OCI-LY7 (cell line): ENCODE measurements at regions not wholly inside any gene's neighbourhood (a gene's known extent, or its start where the extent isn't known, plus 50 kb on each side); places are given as distances from the start of the nearest gene placed in this dataset.

Experiments
- BruUV-seq: library from RNA; stranded (reverse); fragments of 400-500 nt; replicated peaks from 2 replicates; lab custom pipeline; 2021; lab: Mats Ljungman, UMichigan
- CTCF ChIA-PET: fragments of 300-600 bp; sonication (Branson Sonifier 250); formaldehyde crosslinking; loops from one replicate; lab custom pipeline; 2022; ENCODE audit warnings: antibody characterized with exemption; ENCODE audit not compliant: unreplicated experiment; lab: Charles Lee
- POLR2A ChIA-PET: fragments of 300-600 bp; sonication (Branson Sonifier 250); formaldehyde crosslinking; loops from one replicate; lab custom pipeline; 2022; ENCODE audit warnings: antibody characterized with exemption; lab: Charles Lee
- DNase-seq: peaks from one replicate; pipeline ENCODE4 v3.0.0-alpha.2; 2015; ENCODE audit warnings: low spot score
- H2AFZ ChIP-seq: fragments of 200-600 bp; sonication (generic), shearing (Covaris generic); 2 replicates; pipeline ENCODE4 v1.6.1; 2014; ENCODE audit warnings: mild to moderate bottlenecking, antibody characterized with exemption, low read length, moderate library complexity
- H3K27ac ChIP-seq: fragments of 200-600 bp; sonication (generic); 2 replicates; pipeline ENCODE4 v1.5.1; 2014; ENCODE audit warnings: mixed run types, low read depth, mild to moderate bottlenecking, moderate library complexity, low read length, inconsistent platforms; ENCODE audit not compliant: poor library complexity, severe bottlenecking
- H3K36me3 ChIP-seq: fragments of 200-600 bp; sonication (generic); 2 replicates; pipeline ENCODE4 v1.6.1; 2014; ENCODE audit warnings: mild to moderate bottlenecking, antibody characterized with exemption, low read length, moderate library complexity, mixed read lengths; ENCODE audit not compliant: insufficient read depth
- H3K4me1 ChIP-seq: fragments of 200-600 bp; sonication (generic); 2 replicates; pipeline ENCODE4 v1.5.1; 2014; ENCODE audit warnings: mild to moderate bottlenecking, low read length; ENCODE audit not compliant: insufficient read depth, poor library complexity, severe bottlenecking
- H3K4me2 ChIP-seq: fragments of 200-600 bp; sonication (generic); 2 replicates; pipeline ENCODE4 v1.6.1; 2014; ENCODE audit warnings: mild to moderate bottlenecking, low read length
- H3K4me3 ChIP-seq: fragments of 200-600 bp; sonication (generic); 2 replicates; pipeline ENCODE4 v1.5.1; 2014; ENCODE audit warnings: mild to moderate bottlenecking, low read depth, low read length; ENCODE audit not compliant: poor library complexity, severe bottlenecking
- H3K79me2 ChIP-seq: fragments of 200-600 bp; sonication (generic); 2 replicates; pipeline ENCODE4 v1.6.1; 2016; ENCODE audit warnings: low read depth, mild to moderate bottlenecking, low read length, moderate library complexity, mixed read lengths; ENCODE audit not compliant: insufficient read depth
- H3K9me2 ChIP-seq: fragments of 200-600 bp; sonication (generic); 2 replicates; pipeline ENCODE4 v1.6.1; 2016; ENCODE audit warnings: mild to moderate bottlenecking, low read length, mixed read lengths; ENCODE audit not compliant: insufficient read depth
- H3K9me3 ChIP-seq: fragments of 200-600 bp; sonication (generic); 2 replicates; pipeline ENCODE4 v1.6.1; 2014; ENCODE audit warnings: mild to moderate bottlenecking, mixed run types, low read length, mixed read lengths
- H4K20me1 ChIP-seq: fragments of 200-600 bp; sonication (generic); 2 replicates; pipeline ENCODE4 v1.6.1; 2014; ENCODE audit warnings: mild to moderate bottlenecking, antibody characterized with exemption, low read length, moderate library complexity, mixed read lengths; ENCODE audit not compliant: insufficient read depth
- CTCF ChIP-seq: fragments of 200-600 bp; sonication (generic); conservative IDR thresholded peaks from 2 replicates; pipeline ENCODE4 v1.5.1; 2014; ENCODE audit warnings: mild to moderate bottlenecking, antibody characterized with exemption, low read length, moderate library complexity, mixed read lengths
- EZH2phosphoT487 ChIP-seq: fragments of 200-600 bp; sonication (generic); IDR thresholded peaks from 2 replicates; pipeline ENCODE4 v1.6.1; 2018; ENCODE audit warnings: low read depth, borderline replicate concordance, mild to moderate bottlenecking, mixed run types, antibody characterized with exemption, low read length, moderate library complexity, mixed read lengths
- intact Hi-C: fragments of 100-400 bp; cut with micrococcal nuclease; formaldehyde crosslinking; loops from one replicate; pipeline ENCODE4 v1.10.0; 2022; ENCODE audit not compliant: unreplicated experiment

DNA sequence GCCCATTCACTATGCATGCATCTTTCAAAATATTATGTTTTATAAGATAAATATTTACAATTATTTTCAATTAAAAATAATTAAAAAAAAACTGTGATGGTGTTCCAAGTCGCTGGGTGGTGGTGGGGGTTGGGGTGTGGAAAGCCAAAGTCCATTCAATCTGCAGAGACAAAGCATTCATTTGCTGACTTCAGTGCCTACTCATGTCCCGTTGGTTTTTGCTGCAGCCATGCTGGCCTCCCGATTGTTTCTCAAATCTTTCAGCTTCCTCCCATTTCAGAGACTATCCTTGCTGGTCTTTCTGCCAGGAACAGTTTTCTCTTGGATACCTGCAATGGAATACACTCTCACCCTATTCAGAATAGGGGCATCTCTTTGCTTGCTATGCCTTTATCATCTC, 331.5 kb upstream of the NOVA1 start:
- H2AFZ ChIP-seq, result no peak overlapping the region
- BruUV-seq, result no TSS peak
- H3K9me3 ChIP-seq, result no peaks in the 10 kb centered on the region
- no peaks in the 10 kb centered on the region for H3K4me1 ChIP-seq
- POLR2A ChIA-PET, result no interaction called here
- no peaks in the 10 kb centered on the region for H3K9me2 ChIP-seq
- CTCF ChIA-PET, result no interaction called here
- DNase-seq, result no peak
- intact Hi-C loops, result no loop called here
- no peak overlapping the region for H3K4me3 ChIP-seq
- H4K20me1 ChIP-seq, result no peaks in the 10 kb centered on the region
- H3K36me3 ChIP-seq, result no peaks in the 10 kb centered on the region
- TF ChIP-seq EZH2phosphoT487, result no peak
- no peak for TF ChIP-seq CTCF
- H3K27ac ChIP-seq, result no peak overlapping the region
- no peaks in the 10 kb centered on the region for H3K79me2 ChIP-seq
- H3K4me2 ChIP-seq, result no peak overlapping the region

- Histone ChIP-seq H3K4me2 (no peak overlapping the region), H3K27ac (no peak overlapping the region), H4K20me1 (no peaks in the 10 kb centered on the region), H3K9me2 (no peaks in the 10 kb centered on the region), H3K9me3 (no peaks in the 10 kb centered on the region), H2AFZ (no peak overlapping the region), H3K4me3 (no peak overlapping the region), H3K79me2 (no peaks in the 10 kb centered on the region), H3K36me3 (no peaks in the 10 kb centered on the region), H3K4me1 (no peaks in the 10 kb centered on the region)
- intact Hi-C loops, result no loop called here
- ChIA-PET CTCF (no interaction called here), POLR2A (interaction anchor here (0.6 to 1.1 kb wide), 3 partner anchors 19 to 834 kb away, joined by 3 read pairs; no protein-coding TSS in a partner anchor)
- no peak for DNase-seq
- BruUV-seq, result no TSS peak
- TF ChIP-seq EZH2phosphoT487, result no peak
- no peak for TF ChIP-seq CTCF
Measured at GRCh38 chr14:26930576-26930975, 332.7 kb upstream of the NOVA1 start.

GRCh38 chr14:26932606-26933005, 334.8 kb upstream of the NOVA1 start:
- TF ChIP-seq EZH2phosphoT487, result no peak
- TF ChIP-seq CTCF, result no peak
- Histone ChIP-seq H3K27ac (no peak overlapping the region), H3K36me3 (no peaks in the 10 kb centered on the region), H3K4me1 (no peaks in the 10 kb centered on the region), H3K9me3 (peaks cover 1% of the 10 kb centered on the region; the same call in 1 of the 2 replicates), H3K4me3 (no peak overlapping the region), H3K79me2 (no peaks in the 10 kb centered on the region), H3K4me2 (no peak overlapping the region), H4K20me1 (no peaks in the 10 kb centered on the region), H2AFZ (no peak overlapping the region), H3K9me2 (no peaks in the 10 kb centered on the region)
- intact Hi-C loops, result no loop called here
- ChIA-PET POLR2A (interaction anchor here (0.7 kb wide), 1 partner anchor 25 kb away, joined by 4 read pairs; no protein-coding TSS in a partner anchor), CTCF (no interaction called here)
- DNase-seq, result no peak
- no TSS peak for BruUV-seq
